ENCODE measurements at regions not wholly inside any gene's neighbourhood (a gene's known extent, or its start where the extent isn't known, plus 50 kb on each side); places are given as distances from the start of the nearest gene placed in this dataset.

GRCh38 chr2:58794103-58794502 lies 553.0 kb upstream of the FANCL start:
- no peaks in the 10 kb centered on the region for H3K4me1 ChIP-seq
- no peaks in the 10 kb centered on the region for H3K27me3 ChIP-seq
- no peak for DNase-seq
- H3K4me3 ChIP-seq = no peak overlapping the region
- no peaks in the 10 kb centered on the region for H3K9me3 ChIP-seq
- TF ChIP-seq CTCF (IDR thresholded peaks at IDR 0.05) = no peak
- TF ChIP-seq POLR2A (IDR thresholded peaks at IDR 0.05) = no peak
- no peak overlapping the region for H3K27ac ChIP-seq
- H3K36me3 ChIP-seq = no peaks in the 10 kb centered on the region

GRCh38 chr2:58788402-58788801 lies 547.3 kb upstream of the FANCL start:
- DNase-seq = no peak
- Histone ChIP-seq H3K9me3 (no peaks in the 10 kb centered on the region), H3K4me1 (no peaks in the 10 kb centered on the region), H3K27me3 (no peaks in the 10 kb centered on the region), H3K36me3 (no peaks in the 10 kb centered on the region), H3K4me3 (no peak overlapping the region), H3K27ac (no peak overlapping the region)
- no peak for TF ChIP-seq CTCF (IDR thresholded peaks at IDR 0.05)
- TF ChIP-seq POLR2A (IDR thresholded peaks at IDR 0.05) = no peak

- H3K27me3 ChIP-seq = no peaks in the 10 kb centered on the region
- no peaks in the 10 kb centered on the region for H3K4me1 ChIP-seq
- no peak for DNase-seq
- no peak overlapping the region for H3K27ac ChIP-seq
- H3K9me3 ChIP-seq = no peaks in the 10 kb centered on the region
- H3K36me3 ChIP-seq = no peaks in the 10 kb centered on the region
- H3K4me3 ChIP-seq = no peak overlapping the region
- TF ChIP-seq CTCF (IDR thresholded peaks at IDR 0.05) = no peak
- TF ChIP-seq POLR2A (IDR thresholded peaks at IDR 0.05) = no peak
Observed at GRCh38 chr2:58770846-58771245, 529.7 kb upstream of the FANCL start.

- H3K4me1 ChIP-seq = no peaks in the 10 kb centered on the region
- no peaks in the 10 kb centered on the region for H3K9me3 ChIP-seq
- no peak for TF ChIP-seq POLR2A (IDR thresholded peaks at IDR 0.05)
- TF ChIP-seq CTCF (IDR thresholded peaks at IDR 0.05) = no peak
- no peaks in the 10 kb centered on the region for H3K36me3 ChIP-seq
- H3K27me3 ChIP-seq = no peaks in the 10 kb centered on the region
- no peak for DNase-seq
- H3K27ac ChIP-seq = no peak overlapping the region
- no peak overlapping the region for H3K4me3 ChIP-seq
Observed at GRCh38 chr2:58769864-58770234, 528.7 kb upstream of the FANCL start.

- TF ChIP-seq POLR2A (IDR thresholded peaks at IDR 0.05) (no peak), CTCF (IDR thresholded peaks at IDR 0.05) (no peak)
- no peaks in the 10 kb centered on the region for H3K4me1 ChIP-seq
- DNase-seq = no peak
- H3K4me3 ChIP-seq = no peak overlapping the region
- no peak overlapping the region for H3K27ac ChIP-seq
- H3K36me3 ChIP-seq = no peaks in the 10 kb centered on the region
- no peaks in the 10 kb centered on the region for H3K27me3 ChIP-seq
- H3K9me3 ChIP-seq = no peaks in the 10 kb centered on the region
Observed at GRCh38 chr2:58769111-58769863, 528.2 kb upstream of the FANCL start.

- no peaks in the 10 kb centered on the region for H3K9me3 ChIP-seq
- no peaks in the 10 kb centered on the region for H3K4me1 ChIP-seq
- H3K4me3 ChIP-seq = no peak overlapping the region
- no peaks in the 10 kb centered on the region for H3K27me3 ChIP-seq
- H3K27ac ChIP-seq = no peak overlapping the region
- no peak for TF ChIP-seq CTCF (IDR thresholded peaks at IDR 0.05)
- TF ChIP-seq POLR2A (IDR thresholded peaks at IDR 0.05) = no peak
- no peak for DNase-seq
- no peaks in the 10 kb centered on the region for H3K36me3 ChIP-seq
Observed at GRCh38 chr2:58768715-58769080, 527.6 kb upstream of the FANCL start.

Data from Peyer's patch (tissue), 4 donors.